Inflammatory macrophage treated with lipopolysaccharide for 1 hour (primary cell): ENCODE measurements at regions not wholly inside any gene's neighbourhood (a gene's known extent, or its start where the extent isn't known, plus 50 kb on each side); places are given as distances from the start of the nearest gene placed in this dataset.

Experiments
- DNase-seq, 2 donors: peaks; one replicate each; pipeline ENCODE4 v3.0.0-alpha.2; 2020 to 2022

- DNase-seq = peak; percentile 30 to 60
These were observed 177.3 kb upstream of the GOLIM4 start for GRCh38 chr3:168273036-168273435.

GRCh38 chr3:168272343-168272985 is 176.7 kb upstream of the GOLIM4 start:
- peak; percentile 76 to 86 for DNase-seq

GRCh38 chr3:168271932-168272331 is 176.2 kb upstream of the GOLIM4 start:
- no peak for DNase-seq

GRCh38 chr3:168269001-168269400 is 173.3 kb upstream of the GOLIM4 start:
- no peak for DNase-seq

GRCh38 chr3:168267179-168267578 is 171.5 kb upstream of the GOLIM4 start:
- no peak for DNase-seq

GRCh38 chr3:168266335-168266734 is 170.6 kb upstream of the GOLIM4 start:
- DNase-seq = no peak

GRCh38 chr3:168262887-168263286 is 167.2 kb upstream of the GOLIM4 start:
- no peak for DNase-seq

- no peak for DNase-seq
These were observed 165.1 kb upstream of the GOLIM4 start for GRCh38 chr3:168260859-168261258.

GRCh38 chr3:168251371-168251770 is 155.6 kb upstream of the GOLIM4 start:
- DNase-seq = no peak

GRCh38 chr3:168250415-168250861 is 154.7 kb upstream of the GOLIM4 start:
- DNase-seq = no peak

GRCh38 chr3:168249550-168250414 is 154.1 kb upstream of the GOLIM4 start:
- peak; percentile 68 to 71 for DNase-seq

- no peak for DNase-seq
These were observed 153.5 kb upstream of the GOLIM4 start for GRCh38 chr3:168249205-168249549.

- DNase-seq = peak in 1 of 2 donors; percentile 26
These were observed 152.9 kb upstream of the GOLIM4 start for GRCh38 chr3:168248383-168249204.

GRCh38 chr3:168241156-168241555 is 145.4 kb upstream of the GOLIM4 start:
- no peak for DNase-seq

- no peak for DNase-seq
These were observed 143.6 kb upstream of the GOLIM4 start for GRCh38 chr3:168239287-168239686.

GRCh38 chr3:168233001-168233400 is 137.3 kb upstream of the GOLIM4 start:
- no peak for DNase-seq

- DNase-seq = no peak
These were observed 127.4 kb upstream of the GOLIM4 start for GRCh38 chr3:168223085-168223484.

GRCh38 chr3:168220556-168220955 is 124.8 kb upstream of the GOLIM4 start:
- no peak for DNase-seq

- no peak for DNase-seq
These were observed 123.8 kb upstream of the GOLIM4 start for GRCh38 chr3:168219530-168219929.

- no peak for DNase-seq
These were observed 122.9 kb upstream of the GOLIM4 start for GRCh38 chr3:168218600-168218999.

- DNase-seq = no peak
These were observed 121.1 kb upstream of the GOLIM4 start for GRCh38 chr3:168216851-168217250.

- DNase-seq = peak in 1 of 2 donors; percentile 8
These were observed 118.2 kb upstream of the GOLIM4 start for GRCh38 chr3:168213920-168214319.

GRCh38 chr3:168212664-168213285 is 117.1 kb upstream of the GOLIM4 start:
- DNase-seq = no peak
